ENCODE measurements at regions not wholly inside any gene's neighbourhood (a gene's known extent, or its start where the extent isn't known, plus 50 kb on each side); places are given as distances from the start of the nearest gene placed in this dataset.

- no peak for DNase-seq
These were observed 77.8 kb upstream of the STK17B start for GRCh38 chr2:196249171-196249570.

- no peak for DNase-seq
These were observed 78.5 kb upstream of the STK17B start for GRCh38 chr2:196249860-196250259.

- no peak for DNase-seq
These were observed 79.8 kb upstream of the STK17B start for GRCh38 chr2:196251132-196251531.

- DNase-seq, result no peak
These were observed 81.2 kb upstream of the STK17B start for GRCh38 chr2:196252408-196253115.

- no peak for DNase-seq
These were observed 81.7 kb upstream of the STK17B start for GRCh38 chr2:196253116-196253480.

- no peak for DNase-seq
These were observed 85.2 kb upstream of the STK17B start for GRCh38 chr2:196256585-196256984.

GRCh38 chr2:196257086-196257485, 85.7 kb upstream of the STK17B start:
- DNase-seq, result no peak

GRCh38 chr2:196258407-196258806, 87.0 kb upstream of the STK17B start:
- DNase-seq, result no peak

- no peak for DNase-seq
These were observed 88.4 kb upstream of the STK17B start for GRCh38 chr2:196259507-196260481.

- no peak for DNase-seq
These were observed 89.2 kb upstream of the STK17B start for GRCh38 chr2:196260546-196260945.

- DNase-seq, result no peak
These were observed 91.2 kb upstream of the STK17B start for GRCh38 chr2:196262606-196263005.

GRCh38 chr2:196263181-196263747, 91.9 kb upstream of the STK17B start:
- DNase-seq, result no peak

GRCh38 chr2:196266351-196266750, 95.0 kb upstream of the STK17B start:
- DNase-seq, result no peak

- no peak for DNase-seq
These were observed 95.5 kb upstream of the STK17B start for GRCh38 chr2:196266855-196267254.

GRCh38 chr2:196268025-196268424, 96.6 kb upstream of the STK17B start:
- DNase-seq, result no peak

- no peak for DNase-seq
These were observed 97.4 kb upstream of the STK17B start for GRCh38 chr2:196268538-196269338.

- no peak for DNase-seq
These were observed 100.4 kb upstream of the STK17B start for GRCh38 chr2:196271795-196272194.

- DNase-seq, result no peak
These were observed 103.0 kb upstream of the STK17B start for GRCh38 chr2:196274387-196274809.

GRCh38 chr2:196275646-196276352, 104.4 kb upstream of the STK17B start:
- no peak for DNase-seq

- no peak for DNase-seq
These were observed 105.0 kb upstream of the STK17B start for GRCh38 chr2:196276421-196276820.

GRCh38 chr2:196277002-196277401, 105.6 kb upstream of the STK17B start:
- DNase-seq, result no peak

- no peak for DNase-seq
These were observed 107.1 kb upstream of the STK17B start for GRCh38 chr2:196278491-196278911.

Data from DMS 273 treated with DMSO at 0.1 percent for 48 hours (cell line).